Upper lobe of left lung (tissue), 4 donors: ENCODE measurements at regions not wholly inside any gene's neighbourhood (a gene's known extent, or its start where the extent isn't known, plus 50 kb on each side); places are given as distances from the start of the nearest gene placed in this dataset.

ENCODE experiments used
- CTCF ChIP-seq, 6 experiments: fragments of 450-650 bp in 4 of 6; fragments of 200-600 bp in 2 of 6; sonication (generic) in 2 of 6; IDR thresholded peaks; one replicate each; pipeline ENCODE4 v1.5.1; 2016 to 2019; ENCODE audit warnings: antibody characterized with exemption in 6 of 6
- EP300 ChIP-seq, 4 donors: sonication (generic); formaldehyde crosslinking; IDR thresholded peaks; one replicate each; pipeline ENCODE4 v1.5.1; 2017; ENCODE audit warnings: antibody characterized with exemption in 4 of 4, control low read depth in 2 of 4
- POLR2A ChIP-seq, 4 donors: fragments of 450-650 bp; IDR thresholded peaks; one replicate each; pipeline ENCODE4 v1.5.1; 2016 to 2017; ENCODE audit warnings: antibody characterized with exemption in 4 of 4, mild to moderate bottlenecking in 2 of 4
- POLR2AphosphoS5 ChIP-seq, 2 donors: sonication (generic); formaldehyde crosslinking; IDR thresholded peaks; one replicate each; pipeline ENCODE4 v1.5.1; 2017; ENCODE audit warnings: antibody characterized with exemption in 2 of 2

- TF ChIP-seq CTCF (IDR thresholded peaks at IDR 0.05), result no peak
- no peak for TF ChIP-seq POLR2A (IDR thresholded peaks at IDR 0.05)
- no peak for TF ChIP-seq POLR2AphosphoS5 (IDR thresholded peaks at IDR 0.05)
- no peak for TF ChIP-seq EP300 (IDR thresholded peaks at IDR 0.05)
These were observed 570.9 kb downstream of the CMPK2 start for GRCh38 chr2:6294791-6295190.
